GM21825 (cell line): ENCODE measurements at regions not wholly inside any gene's neighbourhood (a gene's known extent, or its start where the extent isn't known, plus 50 kb on each side); places are given as distances from the start of the nearest gene placed in this dataset.
"Not testable (repeated sequence)": the region's sequence is repeated elsewhere in the genome, so short reads cannot be mapped to it uniquely, and the experiment has no call there.

Experiments
- ATAC-seq: cut with Tn5 transposase; IDR thresholded peaks from one replicate; pipeline ENCODE4 v1.9.1; 2021; ENCODE audit warnings: mild to moderate bottlenecking, moderate library complexity; ENCODE audit not compliant: unreplicated experiment

DNA sequence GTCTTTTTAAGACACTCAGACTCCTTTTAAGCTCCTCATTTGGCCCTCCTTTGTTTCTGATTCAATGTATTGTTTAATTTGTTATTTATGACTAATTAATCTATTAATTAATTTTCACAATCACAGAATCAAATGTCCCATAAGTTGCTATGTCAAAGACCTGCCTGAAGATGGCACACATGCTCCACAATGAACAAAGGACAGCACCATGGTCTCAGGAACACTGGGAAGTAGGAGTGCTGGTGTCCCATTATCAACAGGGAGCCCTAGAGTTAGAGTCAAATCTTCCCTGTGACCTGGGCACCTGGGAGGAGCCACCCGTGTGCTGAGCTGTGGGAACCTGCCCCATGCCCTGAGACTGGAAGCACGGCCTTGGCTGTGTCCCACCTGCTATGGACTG is 1164.3 kb downstream of the RPIA start:
- ATAC-seq, result not testable (repeated sequence)

DNA sequence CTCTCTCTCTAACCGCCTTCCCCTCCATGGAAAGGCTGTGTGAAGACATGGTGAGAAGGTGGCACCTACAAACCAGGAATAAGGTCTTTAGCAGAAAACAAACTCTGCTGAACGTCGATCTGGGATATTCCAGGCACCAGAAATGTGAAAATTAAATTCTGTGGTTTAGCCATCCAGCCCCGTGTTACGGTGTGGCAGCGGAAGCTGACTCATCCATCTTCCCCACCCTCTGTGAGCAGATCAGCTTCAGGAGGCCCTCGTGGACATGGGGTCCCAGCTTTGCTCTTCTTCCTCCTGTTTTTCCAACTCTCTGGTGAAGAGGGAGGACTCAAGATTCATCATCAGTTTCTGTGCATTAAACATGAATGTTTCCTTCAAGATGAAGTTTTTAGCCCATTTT is 1164.8 kb downstream of the RPIA start:
- ATAC-seq, result not testable (repeated sequence)

DNA sequence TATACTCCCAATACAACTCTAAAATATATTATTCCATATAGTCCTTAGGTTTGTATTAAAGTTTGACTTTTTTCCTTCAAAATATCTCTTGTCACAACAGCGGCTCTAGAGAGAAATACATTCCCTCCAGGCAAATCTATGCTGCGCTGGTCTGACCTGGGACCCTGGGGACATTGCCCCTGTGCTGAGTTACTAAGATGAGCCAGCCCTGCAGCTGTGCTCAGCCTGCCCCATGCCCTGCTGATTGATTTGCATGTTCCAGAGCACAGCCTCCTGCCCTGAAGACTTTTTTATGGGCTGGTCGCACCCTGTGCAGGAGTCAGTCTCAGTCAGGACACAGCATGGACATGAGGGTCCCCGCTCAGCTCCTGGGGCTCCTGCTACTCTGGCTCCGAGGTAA is 1170.7 kb downstream of the RPIA start:
- not testable (repeated sequence) for ATAC-seq

DNA sequence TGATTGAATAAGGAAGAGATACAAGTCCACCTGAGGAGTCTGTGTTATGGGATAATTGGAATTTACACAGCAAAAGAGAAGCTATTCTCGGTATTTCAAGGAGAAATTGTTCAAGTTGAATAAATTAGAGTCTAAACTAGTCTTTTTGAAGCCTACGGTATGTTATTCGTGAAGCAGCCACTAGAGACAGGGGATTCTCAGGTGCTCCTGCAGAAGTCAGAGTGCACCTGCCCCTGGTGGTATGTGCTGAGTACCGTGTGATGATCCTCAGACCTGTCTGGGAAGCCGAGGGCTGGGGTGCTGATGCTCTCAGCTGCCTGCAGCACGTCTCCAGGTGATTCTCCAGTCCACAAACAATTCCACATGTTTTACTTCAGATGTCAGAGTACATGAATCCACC is 1171.7 kb downstream of the RPIA start:
- not testable (repeated sequence) for ATAC-seq

DNA sequence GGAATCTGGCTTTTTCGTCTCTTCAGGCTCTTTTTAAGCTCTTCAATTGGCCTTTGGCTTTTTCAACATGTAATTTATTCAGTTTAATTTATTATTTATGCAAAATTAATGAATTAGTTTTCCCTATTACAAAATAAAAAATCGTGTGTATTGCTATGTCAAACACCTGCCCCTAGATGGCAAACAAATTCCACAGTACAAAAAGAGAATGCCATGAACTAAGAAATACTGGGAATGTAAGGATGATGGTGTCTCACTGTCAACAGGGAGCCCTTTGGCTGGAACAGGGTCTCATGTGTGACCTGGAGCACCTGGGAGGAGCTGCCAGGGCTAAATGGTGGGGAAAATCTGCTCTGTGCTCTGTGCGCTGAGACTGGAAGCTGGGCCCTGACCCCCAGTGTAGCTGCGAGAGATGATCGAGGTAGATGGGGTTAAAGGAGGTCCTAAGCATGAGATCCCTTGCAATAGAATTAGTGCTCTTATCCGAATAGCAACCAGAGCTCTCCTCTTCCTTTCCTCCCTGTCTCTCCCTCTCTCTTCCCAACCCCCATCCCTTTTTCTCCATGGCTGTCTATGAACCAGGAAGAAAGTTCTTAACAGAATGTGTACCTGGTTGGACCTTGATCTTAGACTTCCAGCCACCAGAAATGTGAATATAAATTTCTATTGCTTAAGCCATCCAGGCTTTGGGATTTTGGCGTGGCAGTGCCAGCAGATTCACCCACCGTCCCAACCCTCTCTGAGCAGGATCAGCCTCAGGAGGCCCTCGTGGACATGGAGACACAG is 1183.5 kb downstream of the RPIA start:
- ATAC-seq, result not testable (repeated sequence)

DNA sequence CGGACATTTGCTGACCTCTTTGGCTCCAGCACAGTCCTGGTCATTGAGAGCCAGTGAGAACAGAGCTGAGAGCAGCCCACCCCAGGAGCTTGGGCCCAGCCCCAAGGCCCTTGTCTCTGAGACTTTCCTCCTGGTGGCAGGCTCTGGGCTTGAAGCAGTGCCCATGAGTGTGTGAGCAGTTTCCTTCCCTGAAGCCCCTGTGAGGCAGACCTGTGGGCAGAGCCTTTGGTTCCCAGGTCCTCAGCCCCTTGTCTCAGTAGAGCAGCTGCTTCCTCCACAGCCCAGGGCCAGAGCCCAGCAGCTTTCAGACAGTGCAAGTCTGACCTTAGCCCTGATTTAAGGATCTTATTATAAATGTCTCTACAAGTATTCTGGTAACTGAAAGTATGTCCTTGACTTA is 1185.0 kb downstream of the RPIA start:
- ATAC-seq, result not testable (repeated sequence)

DNA sequence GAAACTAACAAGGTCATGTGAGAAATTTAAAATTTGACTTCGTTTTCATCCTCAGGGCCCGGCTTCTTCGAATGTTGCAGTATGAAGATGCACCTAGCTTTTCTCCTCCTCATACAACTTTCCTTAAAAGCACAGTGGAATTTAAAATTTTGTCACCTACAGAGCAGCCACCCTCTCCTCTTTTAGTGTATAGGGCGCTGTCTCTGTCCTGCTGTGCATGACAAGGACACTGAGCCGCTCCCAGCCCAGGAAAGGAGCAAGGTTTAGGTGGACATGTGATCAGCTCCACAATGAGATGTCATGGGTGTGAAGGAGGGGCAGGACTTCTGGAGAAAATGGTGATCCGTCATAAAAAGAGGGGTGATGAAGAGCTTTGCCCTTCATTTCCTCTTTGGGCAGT is 1185.4 kb downstream of the RPIA start:
- ATAC-seq, result not testable (repeated sequence)

DNA sequence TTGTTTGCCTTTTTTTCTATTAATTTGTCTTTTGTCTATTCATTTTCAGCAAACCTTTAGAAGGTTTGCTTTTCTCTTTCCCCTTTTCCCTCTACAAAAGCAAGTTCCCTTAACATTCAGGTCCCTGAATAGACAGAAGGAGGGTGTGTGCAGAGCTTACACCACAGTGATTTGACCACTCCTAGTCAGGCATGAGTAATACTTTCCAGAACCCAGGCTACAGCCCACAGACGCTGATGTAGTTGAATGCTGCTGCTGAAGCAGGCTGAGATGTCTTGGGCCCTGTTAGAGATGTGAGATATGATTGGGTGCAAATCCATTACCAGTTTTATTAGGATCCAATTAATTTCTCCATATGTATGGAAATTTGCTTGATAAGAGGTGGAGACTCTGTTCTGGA is 1191.4 kb downstream of the RPIA start:
- ATAC-seq, result not testable (repeated sequence)

DNA sequence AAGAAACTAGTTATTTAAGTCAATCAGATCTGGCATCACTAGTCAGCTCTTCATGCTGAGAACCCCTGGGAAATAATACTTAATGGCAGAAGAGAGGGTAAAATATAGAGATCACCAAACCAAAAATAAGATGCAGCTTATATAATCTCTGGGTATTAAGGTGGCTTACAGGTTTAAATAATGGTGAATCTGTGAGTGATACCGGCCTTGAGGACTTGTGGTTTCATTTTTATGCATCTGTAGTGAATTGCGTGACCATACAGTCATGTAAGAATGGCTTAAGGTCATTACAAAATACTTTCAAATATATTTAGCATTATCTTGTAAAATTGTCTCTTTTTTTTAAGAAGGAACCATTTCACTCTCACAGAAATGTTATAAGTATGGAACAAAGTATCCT is 1192.2 kb downstream of the RPIA start:
- not testable (repeated sequence) for ATAC-seq

DNA sequence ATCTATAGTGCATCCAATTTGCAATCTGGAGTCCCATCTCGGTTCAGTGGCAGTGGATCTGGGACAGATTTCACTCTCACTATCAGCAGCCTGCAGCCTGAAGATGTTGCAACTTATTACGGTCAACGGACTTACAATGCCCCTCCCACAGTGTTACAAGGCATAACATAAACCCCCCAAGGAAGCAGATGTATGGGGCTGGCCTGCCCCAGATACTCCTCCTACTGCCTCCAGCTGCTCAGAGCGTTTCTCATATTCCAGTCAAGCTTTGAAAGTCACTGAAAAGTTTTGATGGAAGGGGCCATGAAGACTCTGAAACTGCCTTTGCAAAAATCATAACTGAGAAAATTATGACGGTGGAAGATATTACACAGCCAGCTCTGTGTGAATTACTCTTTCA is 1193.6 kb downstream of the RPIA start:
- not testable (repeated sequence) for ATAC-seq

DNA sequence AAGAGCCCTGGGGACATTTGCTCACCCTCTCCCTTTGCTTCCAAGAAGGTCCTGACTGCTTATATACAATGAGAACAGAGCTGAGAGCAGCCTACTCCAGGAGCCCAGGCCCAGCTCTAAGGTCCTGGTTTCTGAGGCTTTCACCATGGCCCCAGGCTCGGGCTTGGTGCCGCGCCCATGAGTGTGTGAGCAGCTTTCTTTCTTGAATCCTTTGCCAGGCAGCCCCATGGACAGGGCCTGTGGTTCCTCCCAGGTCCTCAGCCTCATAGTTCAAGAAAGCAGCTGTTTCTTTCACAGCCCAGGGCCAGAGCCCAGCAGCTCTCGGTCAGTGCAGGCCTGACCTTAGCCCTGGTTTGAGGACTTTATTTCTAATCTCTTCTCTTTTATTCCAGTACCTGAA is 1197.2 kb downstream of the RPIA start:
- ATAC-seq, result not testable (repeated sequence)

DNA sequence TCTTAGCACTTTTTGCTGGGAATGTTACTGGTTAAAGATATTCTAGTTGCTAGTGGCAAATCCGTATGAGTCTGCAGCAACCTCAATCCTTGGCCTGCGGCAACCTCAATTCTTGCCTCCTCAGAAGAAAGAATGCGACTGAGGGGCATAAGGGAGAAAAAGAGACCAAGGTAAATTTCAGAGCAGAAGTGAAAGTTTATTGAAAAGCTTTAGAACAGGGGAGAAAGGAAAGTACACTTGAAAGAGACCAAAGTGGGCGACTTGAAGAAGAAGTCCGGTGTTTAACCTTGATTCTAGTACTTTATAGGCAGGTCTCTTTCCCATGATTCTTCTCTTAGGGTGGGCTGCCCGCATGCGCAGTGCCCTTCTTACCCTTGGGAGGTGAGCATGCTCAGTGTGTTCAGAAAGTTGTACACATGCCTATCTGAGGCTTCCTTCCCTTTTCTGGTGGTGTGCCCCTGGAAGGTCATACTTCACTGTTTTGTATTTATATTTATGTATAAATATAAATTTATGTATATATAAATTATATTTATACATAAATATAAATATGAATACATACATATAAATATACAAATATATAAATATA is 1198.8 kb downstream of the RPIA start:
- not testable (repeated sequence) for ATAC-seq

DNA sequence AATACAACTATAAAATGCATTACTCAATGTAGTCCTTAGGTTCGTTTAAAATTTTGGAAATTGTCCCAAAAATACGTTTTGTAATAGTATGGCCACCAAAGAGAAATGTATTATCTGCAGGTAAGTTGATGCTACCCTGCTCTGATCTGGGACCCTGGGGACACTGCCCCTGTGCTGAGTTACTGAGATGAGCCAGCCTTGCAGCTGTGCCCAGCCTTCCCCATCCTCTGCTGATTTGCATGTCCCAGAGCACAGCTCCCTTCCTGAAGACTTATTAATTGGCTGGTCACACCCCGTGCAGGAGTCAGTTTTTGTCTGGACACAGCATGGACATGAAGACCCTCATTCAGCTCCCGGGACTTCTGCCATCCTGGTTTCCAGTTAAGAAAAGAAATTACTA is 1203.5 kb downstream of the RPIA start:
- ATAC-seq, result not testable (repeated sequence)

DNA sequence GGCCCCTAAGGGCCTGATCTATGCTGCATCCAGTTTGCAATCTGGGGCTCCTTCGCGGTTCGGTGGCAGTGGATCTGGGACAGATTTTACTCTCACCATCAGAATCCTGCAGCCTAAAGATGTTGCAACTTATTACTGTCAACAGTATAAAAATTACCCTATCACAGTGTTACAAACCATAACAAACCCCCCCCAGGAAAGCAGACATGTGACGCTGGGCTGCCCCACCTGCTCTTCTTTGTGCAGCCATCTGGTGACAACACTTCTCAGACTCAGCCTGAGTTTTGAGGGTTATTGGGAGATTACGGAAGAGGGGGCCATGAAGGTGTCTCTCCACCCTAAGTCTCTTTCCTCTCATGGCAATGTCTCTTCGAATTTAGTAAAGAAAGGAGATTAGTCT is 1204.2 kb downstream of the RPIA start:
- not testable (repeated sequence) for ATAC-seq

DNA sequence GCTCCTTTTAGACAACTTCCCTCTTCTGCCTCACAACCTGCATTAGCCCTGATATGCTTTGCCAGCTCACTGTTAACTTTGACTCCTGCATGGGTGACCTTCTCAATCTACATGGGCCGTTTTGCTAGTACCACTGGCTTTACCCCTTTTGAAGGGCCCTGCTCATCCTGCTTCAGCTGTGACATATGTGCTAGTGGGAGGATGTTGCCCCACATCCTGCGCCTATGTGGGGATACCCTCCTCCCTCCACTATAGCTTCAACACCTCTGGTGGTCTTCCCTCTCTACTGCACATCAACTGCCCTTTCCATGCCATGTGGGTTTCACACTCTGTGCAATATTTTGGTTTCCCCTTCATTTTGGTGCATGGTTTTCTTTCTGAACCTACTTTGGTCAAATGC is 1235.5 kb downstream of the RPIA start:
- ATAC-seq, result not testable (repeated sequence)

DNA sequence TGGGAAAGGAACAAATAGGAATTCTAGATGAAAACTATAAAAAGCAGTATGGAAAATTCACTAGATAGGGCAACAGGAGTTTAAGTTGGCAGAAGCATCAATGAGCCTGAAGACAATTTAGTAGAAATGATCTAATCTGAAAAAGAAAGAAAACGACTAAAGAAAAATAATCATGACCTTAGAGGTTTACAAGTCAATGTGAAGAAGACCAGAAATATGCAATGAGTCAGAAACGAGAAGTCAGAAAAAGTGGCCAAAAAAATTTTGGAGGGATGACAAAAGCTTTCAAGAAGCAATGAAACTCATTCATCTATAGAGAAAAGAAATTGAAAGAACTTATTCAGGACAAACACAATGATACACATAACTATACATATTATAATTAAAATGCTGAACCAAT is 1244.0 kb downstream of the RPIA start:
- not testable (repeated sequence) for ATAC-seq

DNA sequence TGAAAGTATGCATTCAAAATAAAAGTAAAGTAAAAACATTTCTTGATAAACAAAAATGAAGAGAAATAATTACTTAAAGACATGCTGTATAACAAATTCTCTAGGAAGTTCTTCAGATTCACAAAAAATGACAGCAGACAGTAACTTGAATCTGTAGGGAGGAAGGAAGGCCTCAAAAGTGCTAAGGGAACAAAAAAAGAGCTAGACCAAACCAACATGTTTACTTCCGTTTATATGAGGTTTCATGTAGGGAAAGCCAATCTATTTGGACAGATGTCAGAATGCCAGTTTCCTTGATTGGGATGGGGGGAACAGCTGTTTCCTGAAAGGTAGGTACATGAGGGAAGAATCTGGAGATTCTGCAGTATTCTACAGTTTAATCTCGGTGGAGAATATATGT is 1244.5 kb downstream of the RPIA start:
- not testable (repeated sequence) for ATAC-seq

DNA sequence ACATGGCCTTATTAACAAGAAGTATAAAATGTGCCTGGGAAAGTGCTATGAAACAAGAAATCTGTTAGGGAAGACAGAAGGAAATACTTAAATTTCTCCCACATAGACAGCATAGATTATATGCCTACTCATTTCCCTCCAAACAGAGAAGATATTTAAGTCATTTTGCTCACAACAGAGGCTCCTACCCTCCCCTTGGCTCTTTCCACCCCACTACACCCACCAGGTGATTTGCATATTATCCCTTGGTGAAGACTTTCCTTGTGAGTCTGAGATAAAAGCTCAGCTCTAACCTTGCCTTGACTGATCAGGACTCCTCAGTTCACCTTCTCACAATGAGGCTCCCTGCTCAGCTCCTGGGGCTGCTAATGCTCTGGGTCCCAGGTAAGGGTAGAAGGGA is 1245.1 kb downstream of the RPIA start:
- not testable (repeated sequence) for ATAC-seq

DNA sequence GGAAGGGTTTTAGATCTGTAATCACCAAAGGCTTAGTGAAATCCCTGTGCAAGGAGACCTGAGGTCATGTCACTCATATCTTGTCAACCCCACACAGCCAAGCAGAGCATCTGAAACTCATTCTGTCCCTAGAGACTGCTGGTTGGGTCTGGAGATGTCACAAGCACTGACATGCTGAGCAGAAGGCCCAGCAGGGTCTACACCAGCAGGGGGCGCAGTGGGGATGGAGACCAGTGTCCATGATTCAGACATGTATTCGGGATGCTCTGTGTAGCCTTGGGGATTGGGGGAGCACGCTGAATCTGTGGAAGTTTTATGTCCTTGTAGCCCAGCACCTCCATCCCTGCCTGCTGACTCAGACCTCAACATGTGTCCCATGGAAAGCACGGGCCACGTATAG is 1247.3 kb downstream of the RPIA start:
- ATAC-seq, result peak; percentile 99

DNA sequence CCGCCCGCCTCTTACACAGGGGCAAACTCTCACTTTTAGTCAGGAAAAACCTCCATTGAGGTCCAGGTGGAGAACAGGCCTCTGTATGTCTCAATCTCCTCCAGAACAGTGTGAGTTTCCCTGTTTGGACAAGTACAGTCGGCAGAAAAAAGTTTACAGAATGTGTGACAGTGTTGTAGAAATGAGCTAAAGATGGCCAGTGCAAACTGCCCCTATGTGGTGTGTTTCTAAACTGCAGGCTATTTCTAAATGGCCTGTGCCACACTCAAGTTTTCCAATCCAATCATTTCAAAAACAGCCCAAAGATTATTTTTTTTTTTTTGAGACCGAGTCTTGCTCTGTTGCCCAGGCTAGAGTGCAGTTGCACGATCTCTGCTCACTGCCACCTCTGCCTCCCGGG is 1252.8 kb downstream of the RPIA start:
- ATAC-seq, result not testable (repeated sequence)

DNA sequence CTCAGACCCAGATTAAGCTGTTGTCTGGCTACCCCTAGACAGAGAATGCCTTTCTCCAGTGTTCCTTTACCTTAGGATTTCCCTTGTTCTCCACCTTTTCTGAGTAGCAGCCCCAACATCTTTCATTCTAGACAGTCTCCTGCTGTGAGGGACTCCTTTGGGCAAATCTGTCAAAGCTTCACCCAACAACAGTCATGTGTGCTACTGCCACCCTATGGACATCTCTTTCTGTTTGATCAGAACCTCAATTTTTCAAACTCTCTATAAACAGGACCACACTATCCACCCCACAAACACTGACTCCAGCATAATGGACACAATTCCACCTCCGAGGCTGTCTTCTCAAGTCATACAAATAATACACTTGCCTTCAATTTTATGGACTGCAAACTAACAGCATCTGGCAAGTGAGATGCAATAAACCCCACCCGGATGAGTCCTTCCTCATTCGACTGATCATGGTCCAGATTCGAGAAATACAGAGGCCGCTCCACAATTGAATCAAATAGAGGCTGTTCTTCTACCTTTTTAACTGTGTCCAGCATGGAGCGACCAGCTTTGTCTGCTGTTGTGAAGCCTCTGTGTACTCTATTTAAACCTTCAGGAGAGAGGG is 1253.6 kb downstream of the RPIA start:
- ATAC-seq, result not testable (repeated sequence)

DNA sequence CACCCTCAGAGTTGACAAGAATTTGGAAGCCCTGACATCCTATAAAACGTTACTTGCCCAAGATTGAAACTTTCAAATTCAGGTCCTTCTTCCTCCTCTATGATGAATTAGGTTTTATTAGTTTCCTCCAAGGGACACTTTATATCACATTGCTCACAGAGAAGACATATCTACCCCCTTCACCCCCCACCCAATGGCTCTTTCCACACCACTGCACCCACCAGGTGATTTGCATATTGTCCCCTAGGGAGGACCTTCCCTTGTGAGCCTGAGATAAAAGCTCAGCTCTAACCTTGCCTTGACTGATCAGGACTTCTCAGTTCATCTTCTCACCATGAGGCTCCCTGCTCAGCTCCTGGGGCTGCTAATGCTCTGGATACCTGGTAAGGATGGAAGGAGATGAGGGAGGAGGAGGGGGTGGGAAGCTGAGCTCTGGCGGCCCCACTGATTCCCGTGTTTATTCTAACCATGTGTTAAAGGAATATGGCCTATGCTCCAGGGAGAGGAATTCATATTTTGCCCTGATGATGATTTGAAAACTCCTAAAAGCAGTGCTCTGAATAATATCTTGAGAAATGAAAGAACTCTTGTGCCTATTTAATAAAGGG is 1255.8 kb downstream of the RPIA start:
- ATAC-seq, result not testable (repeated sequence)
